ENCODE measurements at regions not wholly inside any gene's neighbourhood (a gene's known extent, or its start where the extent isn't known, plus 50 kb on each side); places are given as distances from the start of the nearest gene placed in this dataset.

DNA sequence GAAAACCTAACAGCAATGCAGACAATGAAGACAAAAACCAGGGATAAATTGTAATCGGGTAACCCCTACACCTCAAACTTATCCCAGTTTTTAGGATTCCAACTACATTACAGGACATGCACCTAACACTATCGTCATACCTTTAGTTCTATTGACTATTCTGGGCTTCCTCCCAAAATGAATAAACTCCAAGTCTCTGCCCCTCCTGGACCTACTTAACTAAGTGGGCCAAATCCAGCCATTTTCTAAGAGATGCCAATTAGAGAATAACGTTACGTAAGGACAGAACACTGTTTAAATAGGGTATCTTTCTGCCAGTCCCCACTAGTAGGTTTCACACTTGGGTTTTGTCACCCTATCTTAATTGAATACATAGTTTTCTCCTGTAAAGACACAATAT, 253.1 kb upstream of the MKLN1 start:
- TF ChIP-seq, protein P1, sequence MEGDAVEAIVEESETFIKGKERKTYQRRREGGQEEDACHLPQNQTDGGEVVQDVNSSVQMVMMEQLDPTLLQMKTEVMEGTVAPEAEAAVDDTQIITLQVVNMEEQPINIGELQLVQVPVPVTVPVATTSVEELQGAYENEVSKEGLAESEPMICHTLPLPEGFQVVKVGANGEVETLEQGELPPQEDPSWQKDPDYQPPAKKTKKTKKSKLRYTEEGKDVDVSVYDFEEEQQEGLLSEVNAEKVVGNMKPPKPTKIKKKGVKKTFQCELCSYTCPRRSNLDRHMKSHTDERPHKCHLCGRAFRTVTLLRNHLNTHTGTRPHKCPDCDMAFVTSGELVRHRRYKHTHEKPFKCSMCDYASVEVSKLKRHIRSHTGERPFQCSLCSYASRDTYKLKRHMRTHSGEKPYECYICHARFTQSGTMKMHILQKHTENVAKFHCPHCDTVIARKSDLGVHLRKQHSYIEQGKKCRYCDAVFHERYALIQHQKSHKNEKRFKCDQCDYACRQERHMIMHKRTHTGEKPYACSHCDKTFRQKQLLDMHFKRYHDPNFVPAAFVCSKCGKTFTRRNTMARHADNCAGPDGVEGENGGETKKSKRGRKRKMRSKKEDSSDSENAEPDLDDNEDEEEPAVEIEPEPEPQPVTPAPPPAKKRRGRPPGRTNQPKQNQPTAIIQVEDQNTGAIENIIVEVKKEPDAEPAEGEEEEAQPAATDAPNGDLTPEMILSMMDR (IDR thresholded peaks at IDR 0.05; ENCODE audit: borderline replicate concordance, extremely low read depth, low read length, poor library complexity, severe bottlenecking), result no peak
- TF ChIP-seq EZH2 (IDR thresholded peaks at IDR 0.05; ENCODE audit: borderline replicate concordance, low read depth, low read length, severe bottlenecking), result no peak
